GM13977 (cell line): ENCODE measurements at regions not wholly inside any gene's neighbourhood (a gene's known extent, or its start where the extent isn't known, plus 50 kb on each side); places are given as distances from the start of the nearest gene placed in this dataset.
"Not testable (repeated sequence)": the region's sequence is repeated elsewhere in the genome, so short reads cannot be mapped to it uniquely, and the experiment has no call there.

ENCODE experiments used
- DNase-seq: peaks from one replicate; pipeline ENCODE4 v3.0.0; 2012; ENCODE audit warnings: low spot score
- CTCF ChIP-seq: IDR thresholded peaks from 2 replicates; pipeline ENCODE4 v1.5.1; 2012; ENCODE audit warnings: mild to moderate bottlenecking, control low read depth; ENCODE audit not compliant: insufficient read depth; ENCODE audit errors: extremely low read depth, missing control alignments
- in situ Hi-C: fragments of 300-500 bp; cut with MboI; formaldehyde crosslinking; loops from one replicate; pipeline ENCODE4 v1.12.0; 2022; ENCODE audit warnings: low sequenced_read_pairs, low pct_unique_long_range_greater_than_20kb, mixed read lengths, inconsistent platforms; ENCODE audit not compliant: unreplicated experiment

GRCh38 chr2:242038928-242039341, 169.4 kb downstream of the RTP5 start:
- TF ChIP-seq CTCF = no peak
- no peak for DNase-seq
- in situ Hi-C loops = no loop called here

- DNase-seq = no peak
- in situ Hi-C loops = no loop called here
- TF ChIP-seq CTCF = no peak
Observed at GRCh38 chr2:242040303-242040655, 170.8 kb downstream of the RTP5 start.

- DNase-seq = no peak
- no peak for TF ChIP-seq CTCF
- in situ Hi-C loops = no loop called here
Observed at GRCh38 chr2:242040681-242041080, 171.2 kb downstream of the RTP5 start.

GRCh38 chr2:242041816-242042215, 172.3 kb downstream of the RTP5 start:
- DNase-seq = no peak
- TF ChIP-seq CTCF = no peak
- in situ Hi-C loops = no loop called here

GRCh38 chr2:242043538-242044312, 174.2 kb downstream of the RTP5 start:
- in situ Hi-C loops = no loop called here
- no peak for DNase-seq
- no peak for TF ChIP-seq CTCF

GRCh38 chr2:242044313-242044590, 174.7 kb downstream of the RTP5 start:
- in situ Hi-C loops = no loop called here
- no peak for TF ChIP-seq CTCF
- no peak for DNase-seq

- DNase-seq, in situ Hi-C loops: not testable (repeated sequence)
Observed at GRCh38 chr2:242045596-242046144, 176.1 kb downstream of the RTP5 start.
